WTC11 (cell line): ENCODE measurements at regions not wholly inside any gene's neighbourhood (a gene's known extent, or its start where the extent isn't known, plus 50 kb on each side); places are given as distances from the start of the nearest gene placed in this dataset.

ENCODE experiments used
- ATF3 ChIP-seq: sonication (generic); formaldehyde crosslinking; conservative IDR thresholded peaks from 2 replicates; pipeline ENCODE4 v1.8.1; 2022; ENCODE audit warnings: mild to moderate bottlenecking, missing genetic modification reagents
- CTCF ChIP-seq: fragments of 200-600 bp; IDR thresholded peaks from 2 replicates; pipeline ENCODE4 v1.8.0; 2022; ENCODE audit warnings: antibody characterized with exemption
- EMX1 ChIP-seq: fragments of 250-450 bp; sonication (Bioruptor Pico); IDR thresholded peaks from 2 replicates; pipeline ENCODE4 v1.8.0; 2021; ENCODE audit warnings: mild to moderate bottlenecking
- FOXK1 ChIP-seq: sonication (generic); formaldehyde crosslinking; IDR thresholded peaks from 2 replicates; pipeline ENCODE4 v1.8.0; 2022; ENCODE audit warnings: mild to moderate bottlenecking, moderate library complexity, missing genetic modification reagents
- HMGXB4 ChIP-seq: sonication (generic); formaldehyde crosslinking; IDR thresholded peaks from 2 replicates; pipeline ENCODE4 v1.8.1; 2023; ENCODE audit warnings: mild to moderate bottlenecking, moderate library complexity, missing genetic modification reagents
- MAX ChIP-seq: sonication (generic); formaldehyde crosslinking; IDR thresholded peaks from 2 replicates; pipeline ENCODE4 v1.8.0; 2022; ENCODE audit warnings: mild to moderate bottlenecking, missing genetic modification reagents
- NFYB ChIP-seq: sonication (generic); formaldehyde crosslinking; conservative IDR thresholded peaks from 2 replicates; pipeline ENCODE4 v1.8.0; 2022; ENCODE audit warnings: low read depth, missing genetic modification reagents
- NR2C2 ChIP-seq: sonication (generic); formaldehyde crosslinking; IDR thresholded peaks from 2 replicates; pipeline ENCODE4 v1.8.0; 2022; ENCODE audit warnings: mild to moderate bottlenecking, missing genetic modification reagents
- NR3C1 ChIP-seq: sonication (generic); formaldehyde crosslinking; conservative IDR thresholded peaks from 2 replicates; pipeline ENCODE4 v1.8.1; 2023; ENCODE audit warnings: low read depth, mild to moderate bottlenecking, missing genetic modification reagents
- SP1 ChIP-seq: sonication (generic); formaldehyde crosslinking; conservative IDR thresholded peaks from 2 replicates; pipeline ENCODE4 v1.8.1; 2022; ENCODE audit warnings: missing genetic modification reagents
- TEAD4 ChIP-seq: sonication (generic); formaldehyde crosslinking; IDR thresholded peaks from 2 replicates; pipeline ENCODE4 v1.8.0; 2022; ENCODE audit warnings: mild to moderate bottlenecking, missing genetic modification reagents
- USF2 ChIP-seq: sonication (generic); formaldehyde crosslinking; IDR thresholded peaks from 2 replicates; pipeline ENCODE4 v1.8.1; 2023; ENCODE audit warnings: mild to moderate bottlenecking, missing genetic modification reagents, moderate library complexity
- ZBTB21 ChIP-seq: sonication (generic); formaldehyde crosslinking; IDR thresholded peaks from 2 replicates; pipeline ENCODE4 v1.8.1; 2023; ENCODE audit warnings: mild to moderate bottlenecking, missing genetic modification reagents, borderline replicate concordance
- ZNF121 ChIP-seq: sonication (generic); formaldehyde crosslinking; IDR thresholded peaks from 2 replicates; pipeline ENCODE4 v1.8.0; 2023; ENCODE audit warnings: missing genetic modification reagents

- TF ChIP-seq NFYB (CRISPR knock-in tag): no peak
- no peak for TF ChIP-seq CTCF
- TF ChIP-seq SP1 (CRISPR knock-in tag): no peak
- TF ChIP-seq FOXK1 (CRISPR knock-in tag): no peak
- TF ChIP-seq MAX (CRISPR knock-in tag): no peak
- TF ChIP-seq ZBTB21: no peak
- no peak for TF ChIP-seq HMGXB4 (CRISPR knock-in tag)
- no peak for TF ChIP-seq ATF3
- no peak for TF ChIP-seq ZNF121 (CRISPR knock-in tag)
- no peak for TF ChIP-seq USF2 (CRISPR knock-in tag)
- TF ChIP-seq NR2C2 (CRISPR knock-in tag): no peak
- TF ChIP-seq EMX1 (CRISPR knock-in tag): no peak
- no peak for TF ChIP-seq NR3C1 (CRISPR knock-in tag)
- no peak for TF ChIP-seq TEAD4
Observed at GRCh38 chr18:62634458-62634857, 80.9 kb upstream of the PHLPP1 start.
